Gastroesophageal sphincter (tissue), 4 donors: ENCODE measurements at regions not wholly inside any gene's neighbourhood (a gene's known extent, or its start where the extent isn't known, plus 50 kb on each side); places are given as distances from the start of the nearest gene placed in this dataset.

Experiments used
- ATAC-seq: fragments of 150-250 bp; one replicate; pipeline ENCODE4 v1.9.1; 2016; ENCODE audit warnings: mild to moderate bottlenecking, moderate library complexity
- H3K27ac ChIP-seq, 4 donors: fragments of 200-600 bp; sonication (generic) in 3 of 4; 1 replicate in 3 of 4; 2 replicates in 1 of 4; pipeline ENCODE4 v1.5.1; 2016 to 2019
- H3K27me3 ChIP-seq: fragments of 200-600 bp; sonication (generic); one replicate; pipeline ENCODE4 v1.5.1; 2019
- H3K36me3 ChIP-seq, 2 donors: fragments of 200-600 bp; sonication (generic); one replicate each; pipeline ENCODE4 v1.5.1; 2019; ENCODE audit warnings: control low read depth in 1 of 2
- H3K4me1 ChIP-seq, 3 donors: fragments of 200-600 bp; sonication (generic); 1 replicate in 2 of 3; 2 replicates in 1 of 3; pipeline ENCODE4 v1.5.1; 2016 to 2019; ENCODE audit warnings: control low read depth in 2 of 3
- H3K4me3 ChIP-seq, 2 donors: fragments of 200-600 bp; sonication (generic); one replicate each; pipeline ENCODE4 v1.5.1; 2019; ENCODE audit warnings: mild to moderate bottlenecking in 1 of 2, moderate library complexity in 1 of 2
- H3K9me3 ChIP-seq, 3 donors: fragments of 200-600 bp; sonication (generic); one replicate each; pipeline ENCODE4 v1.5.1; 2017 to 2019; ENCODE audit warnings: control low read depth in 2 of 3
- EP300 ChIP-seq: sonication (generic); formaldehyde crosslinking; IDR thresholded peaks from one replicate; pipeline ENCODE4 v1.6.1; 2017; ENCODE audit warnings: antibody characterized with exemption, mild to moderate bottlenecking
- POLR2A ChIP-seq, 2 donors: fragments of 450-650 bp; IDR thresholded peaks; one replicate each; pipeline ENCODE4 v1.6.1; 2017; ENCODE audit warnings: antibody characterized with exemption in 2 of 2, mild to moderate bottlenecking in 2 of 2, moderate library complexity in 1 of 2
- POLR2AphosphoS5 ChIP-seq: sonication (generic); formaldehyde crosslinking; IDR thresholded peaks from one replicate; pipeline ENCODE4 v1.6.1; 2017; ENCODE audit warnings: antibody characterized with exemption
- WGBS, 2 donors: methylation state at CpG; one replicate each; pipeline ENCODE4 v1.1.5; 2018; ENCODE audit warnings: low coverage in 1 of 2; 5-methylcytosine and 5-hydroxymethylcytosine counted together
- TF ChIP-seq, protein P1 (sequence below), 4 experiments: fragments of 200-600 bp in 2 of 4; fragments of 450-650 bp in 2 of 4; sonication (generic) in 1 of 4; IDR thresholded peaks; one replicate each; pipeline ENCODE4 v1.5.1; 2017 to 2019; ENCODE audit warnings: antibody characterized with exemption in 4 of 4, mild to moderate bottlenecking in 2 of 4, moderate library complexity in 2 of 4

DNA sequence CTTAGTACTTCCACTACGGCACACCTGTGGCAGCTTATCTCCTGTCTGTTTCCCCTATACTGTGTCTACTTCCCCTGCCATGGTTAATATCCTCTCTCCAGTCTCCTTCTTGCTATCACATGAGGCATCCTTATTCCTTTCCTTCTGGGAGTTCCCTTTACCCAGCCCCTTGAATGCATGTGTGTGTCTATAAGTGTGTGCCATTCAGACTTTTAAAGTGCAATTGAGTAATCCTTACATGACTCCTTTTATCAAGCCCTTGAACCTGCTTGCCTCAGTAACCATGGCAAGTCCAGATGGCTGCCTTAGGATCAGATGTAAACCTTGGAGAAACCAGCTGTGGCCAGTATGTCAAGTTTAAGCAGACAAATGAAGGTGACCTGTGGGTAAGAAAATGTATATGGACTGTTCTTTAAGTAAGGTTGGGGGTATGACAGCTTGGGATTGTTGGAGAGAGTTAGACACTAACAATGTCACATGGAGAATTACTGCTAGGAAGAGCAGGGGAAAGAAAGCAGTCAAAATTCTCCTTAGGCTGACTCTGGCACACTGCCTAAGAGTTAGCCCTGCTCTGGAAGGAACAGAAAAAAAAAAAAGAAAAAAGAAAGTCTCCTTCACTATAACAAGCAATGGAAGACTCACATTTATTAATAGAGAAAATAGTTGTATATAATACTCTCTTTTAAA, 142.1 kb downstream of the HINT1 start:
- no peak for ATAC-seq
- no peaks in the 10 kb centered on the region for H3K4me1 ChIP-seq
- H3K4me3 ChIP-seq, result no peak overlapping the region
- H3K27me3 ChIP-seq, result no peaks in the 10 kb centered on the region
- no peaks in the 10 kb centered on the region for H3K9me3 ChIP-seq
- WGBS, 2 donors, result 83 to 88% methylated on average over 1 of the region's 1 CpG
- TF ChIP-seq, protein P1, sequence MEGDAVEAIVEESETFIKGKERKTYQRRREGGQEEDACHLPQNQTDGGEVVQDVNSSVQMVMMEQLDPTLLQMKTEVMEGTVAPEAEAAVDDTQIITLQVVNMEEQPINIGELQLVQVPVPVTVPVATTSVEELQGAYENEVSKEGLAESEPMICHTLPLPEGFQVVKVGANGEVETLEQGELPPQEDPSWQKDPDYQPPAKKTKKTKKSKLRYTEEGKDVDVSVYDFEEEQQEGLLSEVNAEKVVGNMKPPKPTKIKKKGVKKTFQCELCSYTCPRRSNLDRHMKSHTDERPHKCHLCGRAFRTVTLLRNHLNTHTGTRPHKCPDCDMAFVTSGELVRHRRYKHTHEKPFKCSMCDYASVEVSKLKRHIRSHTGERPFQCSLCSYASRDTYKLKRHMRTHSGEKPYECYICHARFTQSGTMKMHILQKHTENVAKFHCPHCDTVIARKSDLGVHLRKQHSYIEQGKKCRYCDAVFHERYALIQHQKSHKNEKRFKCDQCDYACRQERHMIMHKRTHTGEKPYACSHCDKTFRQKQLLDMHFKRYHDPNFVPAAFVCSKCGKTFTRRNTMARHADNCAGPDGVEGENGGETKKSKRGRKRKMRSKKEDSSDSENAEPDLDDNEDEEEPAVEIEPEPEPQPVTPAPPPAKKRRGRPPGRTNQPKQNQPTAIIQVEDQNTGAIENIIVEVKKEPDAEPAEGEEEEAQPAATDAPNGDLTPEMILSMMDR (IDR thresholded peaks at IDR 0.05), result no peak
- TF ChIP-seq POLR2A (IDR thresholded peaks at IDR 0.05), result no peak
- TF ChIP-seq POLR2AphosphoS5, result no peak
- TF ChIP-seq EP300, result no peak
- H3K36me3 ChIP-seq, result no peaks in the 10 kb centered on the region
- no peak overlapping the region for H3K27ac ChIP-seq

DNA sequence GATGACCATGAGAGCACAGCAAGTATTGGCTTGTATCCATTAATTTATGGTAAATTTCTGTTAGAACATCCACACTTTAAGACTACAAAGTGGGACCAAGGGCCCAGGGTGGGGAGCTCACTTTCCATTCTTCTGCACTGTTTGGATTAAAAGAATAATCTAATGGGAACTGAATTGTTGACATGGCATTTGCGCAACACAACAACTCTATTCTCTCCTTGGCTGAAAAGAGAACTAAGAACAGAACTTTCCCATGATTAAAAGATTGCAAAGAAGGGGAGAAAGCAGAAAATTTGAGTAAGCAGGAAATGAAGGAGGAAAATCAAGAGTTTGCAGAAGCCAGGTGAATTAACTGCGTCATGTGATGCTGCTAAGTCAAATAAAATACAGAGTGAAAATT, 143.4 kb downstream of the HINT1 start:
- no peak overlapping the region for H3K27ac ChIP-seq
- H3K4me1 ChIP-seq, result no peaks in the 10 kb centered on the region
- TF ChIP-seq, protein P1 (IDR thresholded peaks at IDR 0.05), result no peak
- TF ChIP-seq POLR2AphosphoS5, result no peak
- no peak for TF ChIP-seq POLR2A (IDR thresholded peaks at IDR 0.05)
- no peak for TF ChIP-seq EP300
- no peaks in the 10 kb centered on the region for H3K36me3 ChIP-seq
- ATAC-seq, result no peak
- no peak overlapping the region for H3K4me3 ChIP-seq
- no peaks in the 10 kb centered on the region for H3K27me3 ChIP-seq
- 92 to 96% methylated on average over 2 of the region's 2 CpGs for WGBS, 2 donors
- H3K9me3 ChIP-seq, result no peaks in the 10 kb centered on the region

DNA sequence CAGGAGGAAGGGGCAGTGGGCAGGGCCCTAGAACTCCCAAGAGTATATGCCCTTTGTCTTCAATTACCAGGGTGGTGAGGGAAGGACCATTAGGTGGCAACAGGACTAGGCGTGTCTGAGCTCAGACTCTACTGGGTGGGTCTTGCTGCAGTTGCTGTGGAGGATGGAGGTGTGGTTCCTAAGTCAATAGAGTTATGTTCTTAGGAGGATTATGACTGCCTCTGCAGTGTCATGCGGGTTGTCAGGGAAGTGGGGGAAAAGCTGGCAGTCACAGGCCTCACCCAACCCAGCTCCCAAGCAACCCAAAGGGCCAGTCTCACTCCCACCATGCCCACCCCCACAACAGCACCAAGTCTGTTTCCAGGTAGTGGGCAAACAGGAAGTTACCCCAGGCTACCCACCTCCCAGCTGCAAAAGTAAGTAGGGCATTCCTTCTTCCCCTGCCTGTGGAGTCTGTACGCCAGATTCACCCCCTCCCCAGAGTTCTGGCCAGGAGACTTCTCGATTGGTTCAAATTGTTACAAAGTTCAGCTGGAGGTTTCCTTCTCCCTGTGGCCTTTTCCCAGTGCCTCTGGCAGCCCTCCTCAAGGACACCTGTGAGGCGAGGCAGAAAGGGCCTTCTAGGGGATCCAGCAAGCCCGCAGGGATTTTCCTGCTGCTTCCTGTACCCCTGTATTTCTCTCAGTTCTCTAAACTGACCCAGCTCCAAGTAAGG, 145.3 kb downstream of the HINT1 start:
- H3K4me1 ChIP-seq, result no peaks in the 10 kb centered on the region
- H3K27me3 ChIP-seq, result no peaks in the 10 kb centered on the region
- H3K27ac ChIP-seq, result no peak overlapping the region
- no peaks in the 10 kb centered on the region for H3K36me3 ChIP-seq
- TF ChIP-seq POLR2AphosphoS5, result no peak
- TF ChIP-seq, protein P1 (IDR thresholded peaks at IDR 0.05), result no peak
- TF ChIP-seq POLR2A (IDR thresholded peaks at IDR 0.05), result no peak
- no peak for TF ChIP-seq EP300
- 80 to 100% methylated on average over 1 to 2 of the region's 6 CpGs for WGBS, 2 donors
- ATAC-seq, result no peak
- H3K4me3 ChIP-seq, result no peak overlapping the region
- peaks cover 0 to 12% (median 0%) of the 10 kb centered on the region in 3 donors for H3K9me3 ChIP-seq

DNA sequence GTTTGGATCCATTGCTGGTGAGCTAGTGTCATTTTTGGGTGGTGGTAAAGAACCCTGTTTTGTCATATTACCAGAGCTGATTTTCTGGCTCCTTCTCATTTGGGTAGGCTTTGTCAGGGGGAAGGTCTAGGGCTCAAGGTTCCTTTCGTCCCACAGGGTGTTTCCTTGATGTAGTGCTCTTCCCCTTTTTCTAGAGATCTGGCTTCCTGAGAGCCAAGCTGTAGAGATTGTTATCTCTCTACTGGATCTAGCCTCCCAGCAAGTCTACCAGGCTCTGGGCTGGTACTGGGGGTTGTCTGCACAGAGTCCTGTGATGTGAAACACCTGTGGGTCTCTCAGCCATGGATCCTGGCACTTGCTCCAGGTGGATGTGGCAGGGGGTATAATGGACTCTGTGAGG, 145.9 kb downstream of the HINT1 start:
- Histone ChIP-seq H3K36me3 (no peaks in the 10 kb centered on the region), H3K9me3 (peaks cover 0 to 12% (median 0%) of the 10 kb centered on the region in 3 donors), H3K4me3 (no peak overlapping the region), H3K4me1 (no peaks in the 10 kb centered on the region), H3K27ac (no peak overlapping the region), H3K27me3 (no peaks in the 10 kb centered on the region)
- no peak for ATAC-seq
- WGBS, 2 donors, result 63% methylated on average over 1 of the region's 1 CpG; no CpG with 5 or more reads in 1 of the 2 donors
- TF ChIP-seq POLR2A (IDR thresholded peaks at IDR 0.05) (no peak), POLR2AphosphoS5 (no peak), EP300 (no peak)
- TF ChIP-seq, protein P1 (IDR thresholded peaks at IDR 0.05), result no peak

DNA sequence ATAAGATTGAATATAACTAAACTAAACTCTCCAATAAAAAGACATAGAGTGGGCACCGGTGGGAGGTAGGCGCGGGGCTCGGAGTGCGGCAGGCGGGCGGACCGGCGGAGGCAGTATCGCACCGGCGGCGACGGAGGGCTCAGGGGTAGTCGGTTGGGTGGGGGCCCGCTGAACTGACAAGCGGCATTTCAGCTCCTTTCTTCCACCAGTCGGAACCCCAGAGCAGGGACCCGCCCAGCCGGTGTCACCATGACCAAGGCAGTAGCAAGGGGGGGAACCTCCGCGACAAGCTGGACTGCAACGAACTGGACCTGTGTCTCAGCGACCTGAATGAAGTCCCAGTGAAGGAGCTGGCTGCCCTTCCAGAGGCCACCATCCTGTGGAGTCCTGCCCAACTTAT, 156.7 kb downstream of the HINT1 start:
- WGBS, 2 donors, result 76 to 97% methylated on average over 5 to 21 of the region's 24 CpGs
- no peak overlapping the region for H3K4me3 ChIP-seq
- no peaks in the 10 kb centered on the region for H3K9me3 ChIP-seq
- no peaks in the 10 kb centered on the region for H3K4me1 ChIP-seq
- TF ChIP-seq, protein P1 (IDR thresholded peaks at IDR 0.05), result no peak
- TF ChIP-seq EP300, result no peak
- TF ChIP-seq POLR2A (IDR thresholded peaks at IDR 0.05), result no peak
- no peak for TF ChIP-seq POLR2AphosphoS5
- no peaks in the 10 kb centered on the region for H3K36me3 ChIP-seq
- no peak overlapping the region for H3K27ac ChIP-seq
- no peak for ATAC-seq
- H3K27me3 ChIP-seq, result no peaks in the 10 kb centered on the region
